ENCODE measurements at regions not wholly inside any gene's neighbourhood (a gene's known extent, or its start where the extent isn't known, plus 50 kb on each side); places are given as distances from the start of the nearest gene placed in this dataset.

DNA sequence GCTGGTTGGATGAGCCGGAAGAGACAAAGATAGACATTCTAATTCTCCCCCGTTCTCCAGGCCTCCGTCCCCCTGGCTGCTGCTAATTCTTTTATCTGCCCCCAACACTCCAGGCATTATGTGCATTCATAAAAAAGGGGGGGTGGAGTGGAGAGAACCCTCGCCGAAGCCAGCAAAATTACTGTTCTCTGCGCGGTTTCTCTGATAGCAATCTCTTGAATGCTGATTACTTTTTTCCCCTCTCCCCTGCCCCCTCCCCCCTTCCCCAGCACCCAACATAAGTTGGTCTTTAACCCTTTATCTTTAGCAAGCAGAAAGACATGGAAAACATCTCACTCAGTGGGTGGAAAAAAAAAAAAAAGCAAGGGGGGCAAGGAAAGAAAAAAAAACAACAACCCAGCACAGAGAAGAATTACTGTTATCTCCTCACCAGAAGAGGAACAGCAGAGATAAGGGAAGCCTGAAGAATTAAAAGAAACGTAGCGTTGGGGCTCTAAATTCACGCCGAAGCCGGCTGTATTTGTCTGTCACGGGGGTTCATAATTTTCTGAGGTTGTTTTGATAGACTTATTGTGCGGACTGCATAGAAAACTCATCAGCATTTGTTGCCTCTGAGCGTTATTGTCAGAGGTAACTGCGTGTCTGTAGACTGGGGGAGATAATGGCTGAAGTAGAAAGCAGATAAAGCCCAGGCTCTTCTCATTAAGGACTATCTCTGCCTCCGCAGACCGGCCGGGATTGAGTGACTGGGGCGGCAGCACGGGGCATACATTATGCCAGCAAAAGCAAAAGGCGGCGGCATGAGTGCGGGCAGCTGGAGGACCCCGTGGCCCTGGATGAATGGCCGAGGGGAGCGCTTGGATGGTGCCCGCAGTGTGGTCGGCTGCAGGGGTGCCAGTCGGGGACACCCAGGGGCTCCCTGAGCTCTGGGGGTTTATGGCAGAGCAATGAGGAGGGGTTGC is 126.9 kb downstream of the MRM1 start:
- DNase-seq (ENCODE audit: low spot score) = no peak

DNA sequence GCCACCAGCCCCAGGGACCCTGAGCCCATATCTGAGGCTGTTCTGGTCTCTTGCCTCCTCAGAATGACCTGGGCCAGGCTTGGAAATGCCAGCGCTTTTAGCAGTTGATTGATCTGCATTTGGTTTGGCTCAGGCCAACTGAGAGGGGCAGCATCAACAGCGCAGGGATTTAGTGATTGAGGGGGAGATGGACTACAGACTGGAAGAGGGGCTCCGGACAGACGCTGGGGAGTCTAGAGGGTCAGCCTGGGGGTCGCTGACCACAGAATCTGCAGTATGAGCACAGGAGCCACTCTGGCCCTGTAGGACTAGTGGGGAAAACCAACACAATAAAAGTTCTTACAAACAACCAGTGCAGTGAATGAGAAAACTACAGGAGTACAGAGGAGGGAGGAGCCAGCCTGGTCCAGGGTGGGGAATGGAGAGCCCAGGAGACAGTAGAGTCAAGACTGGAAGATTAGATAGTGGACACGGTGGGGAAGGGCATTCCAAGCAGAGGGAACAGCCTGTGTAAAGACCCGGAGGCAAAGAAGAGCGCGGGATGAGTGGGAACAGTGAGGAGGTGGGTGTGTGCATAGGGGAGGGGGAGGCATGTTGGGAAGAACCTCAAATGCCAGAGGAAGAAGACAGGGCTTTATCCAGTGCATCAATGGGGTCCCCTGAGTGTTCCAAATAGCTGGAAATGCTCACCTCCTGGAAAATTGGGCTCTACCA is 128.9 kb downstream of the MRM1 start:
- DNase-seq (ENCODE audit: low spot score) = no peak

DNA sequence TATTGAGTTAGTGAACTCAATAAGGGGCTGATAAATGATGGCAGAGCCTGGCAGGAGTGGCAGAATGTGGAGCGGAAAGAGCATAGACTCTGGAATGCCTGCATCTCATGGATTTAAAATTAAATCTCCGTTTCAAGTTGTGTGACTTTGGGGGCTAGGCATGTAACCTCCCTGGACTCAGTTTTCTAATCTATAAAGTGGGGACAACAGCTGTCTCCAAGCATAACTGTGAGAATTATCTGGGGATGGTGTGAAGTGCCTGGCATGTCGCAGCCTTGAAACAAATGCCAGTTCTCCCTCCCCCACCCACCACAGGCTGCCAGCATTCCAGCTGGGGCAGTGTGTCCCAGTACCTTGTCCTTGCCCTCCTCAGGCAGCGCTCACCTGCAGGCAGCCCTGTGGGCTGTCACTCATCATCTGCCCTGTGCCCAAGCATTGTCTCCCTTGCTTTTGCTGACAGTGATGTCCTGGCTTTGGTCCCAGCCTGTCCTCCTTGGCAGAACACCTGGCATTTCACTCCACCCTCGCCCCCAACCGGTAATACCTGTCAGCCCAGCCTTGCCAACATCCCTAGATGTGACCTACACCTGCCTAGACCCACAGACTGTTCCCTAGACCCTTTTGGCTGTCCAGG is 129.6 kb downstream of the MRM1 start:
- no peak for DNase-seq (ENCODE audit: low spot score)

DNA sequence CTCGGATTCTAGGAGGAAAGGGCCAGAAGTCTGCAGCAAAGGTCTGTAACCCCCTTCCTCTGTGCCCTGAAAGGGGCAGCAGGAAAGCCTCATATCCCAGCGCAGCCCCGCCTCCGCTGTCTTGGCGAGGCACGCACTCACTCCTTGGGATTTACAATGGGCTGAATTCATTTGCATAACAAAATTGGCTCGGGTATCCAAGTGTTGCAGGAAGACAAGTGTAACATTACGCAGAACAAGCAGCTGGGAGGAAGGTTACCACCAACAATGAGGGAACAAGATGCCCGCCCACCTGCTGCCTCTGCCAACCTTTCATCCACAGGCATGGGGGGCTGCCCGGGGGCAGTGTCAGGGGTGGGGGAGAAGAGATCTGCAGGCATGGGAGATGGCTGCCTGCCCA is 130.4 kb downstream of the MRM1 start:
- peak; percentile 77 for DNase-seq (ENCODE audit: low spot score)

DNA sequence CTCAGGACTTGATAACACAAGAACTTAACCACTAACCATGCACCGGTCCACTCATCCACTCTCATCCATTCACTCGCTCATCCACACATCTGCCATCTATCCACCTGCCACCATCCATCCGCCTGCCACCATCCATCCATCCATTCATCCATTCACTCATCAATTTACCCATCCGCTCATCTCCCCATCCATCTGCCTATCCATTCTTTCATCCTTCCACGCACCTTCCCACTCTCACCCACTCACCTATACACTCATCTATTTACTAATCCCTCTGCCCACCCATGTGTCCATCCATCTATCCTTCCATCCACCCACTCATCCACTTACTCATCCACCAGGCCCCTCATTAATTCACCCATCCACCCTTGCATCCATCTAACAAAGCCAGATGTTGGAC is 131.0 kb downstream of the MRM1 start:
- no peak for DNase-seq (ENCODE audit: low spot score)

DNA sequence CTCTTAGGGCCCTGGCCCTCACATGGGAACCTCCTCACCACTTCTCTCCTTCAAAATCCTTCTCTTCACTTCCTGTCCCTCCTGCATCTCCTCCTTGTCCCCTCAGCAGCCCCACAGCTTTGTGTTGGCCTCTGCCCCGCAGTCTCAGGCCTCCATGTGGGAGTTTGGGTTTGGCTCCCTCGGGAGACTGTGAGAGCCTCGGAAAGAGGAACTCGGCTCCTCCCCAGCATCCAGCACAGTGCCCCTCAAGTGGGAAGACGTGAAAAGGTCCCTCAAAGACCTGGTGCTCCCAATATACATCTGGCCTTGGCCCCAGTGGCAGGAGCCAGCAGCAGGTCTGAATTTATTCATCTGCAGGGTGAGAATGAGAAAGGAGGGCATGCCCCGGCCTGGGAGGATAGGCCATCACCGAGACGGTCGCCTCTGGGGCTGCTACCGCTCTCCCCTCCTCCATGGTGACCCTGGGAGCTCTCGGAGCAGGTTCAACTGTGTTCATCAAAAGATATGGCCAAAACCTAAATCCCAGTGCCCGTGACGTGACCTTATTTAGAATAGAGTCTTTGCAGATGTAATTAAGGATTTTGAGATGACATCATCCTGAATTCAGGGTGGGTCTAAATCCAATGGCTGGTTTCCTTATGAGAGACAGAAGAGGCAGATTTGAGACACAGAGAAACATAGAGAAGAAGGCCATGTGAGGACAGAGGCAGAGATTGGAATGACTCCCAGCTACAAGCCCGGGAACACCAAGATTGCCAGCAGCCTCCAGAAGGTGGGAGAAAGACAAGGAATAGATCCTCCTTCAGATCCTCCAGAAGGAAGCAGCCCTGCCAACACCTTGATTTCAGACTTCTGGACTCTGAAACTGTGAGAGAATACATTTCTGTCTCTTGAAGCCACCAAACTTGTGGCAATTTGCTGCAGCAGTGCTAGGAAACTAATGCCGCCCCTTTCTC is 135.1 kb downstream of the MRM1 start:
- DNase-seq (ENCODE audit: low spot score) = no peak

DNA sequence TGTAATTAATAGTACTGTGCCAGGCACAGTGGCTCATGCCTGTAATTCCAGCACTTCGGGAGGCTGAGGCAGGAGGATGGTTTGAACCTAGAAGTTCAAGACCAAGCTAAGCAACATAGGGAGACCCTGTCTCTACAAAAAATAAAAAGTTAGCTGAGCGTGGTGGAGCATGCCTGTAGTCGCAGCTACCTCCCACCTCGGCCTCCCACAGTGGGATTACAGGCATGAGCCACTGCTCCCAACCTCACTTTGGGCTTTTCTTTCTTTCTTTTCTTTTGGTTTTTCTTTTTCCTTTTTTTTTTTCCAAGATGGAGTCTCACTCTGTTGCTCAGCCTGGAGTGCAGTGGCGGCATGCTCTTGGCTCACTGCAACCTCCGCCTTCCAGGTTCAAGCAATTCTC is 137.8 kb downstream of the MRM1 start:
- no peak for DNase-seq (ENCODE audit: low spot score)

DNA sequence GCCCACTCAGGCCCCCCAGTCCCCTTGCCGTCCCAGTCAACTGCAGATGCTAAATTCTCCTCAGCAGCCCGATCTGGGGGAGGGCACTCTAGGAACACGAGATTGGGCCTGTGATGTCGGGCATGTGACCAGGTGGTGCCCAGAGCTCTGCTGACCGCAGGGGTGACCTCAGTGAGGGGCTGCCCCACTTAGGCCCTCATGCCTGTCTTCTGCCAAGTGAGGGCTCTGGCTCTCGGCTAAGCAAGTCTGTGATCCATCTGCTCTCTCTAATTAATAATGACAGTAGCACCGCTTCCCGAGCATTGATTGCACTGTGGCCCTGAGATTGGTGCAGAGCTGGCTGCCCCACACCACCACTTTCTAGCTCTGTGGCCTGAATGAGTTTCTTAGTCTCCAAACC is 138.8 kb downstream of the MRM1 start:
- DNase-seq (ENCODE audit: low spot score) = no peak

DNA sequence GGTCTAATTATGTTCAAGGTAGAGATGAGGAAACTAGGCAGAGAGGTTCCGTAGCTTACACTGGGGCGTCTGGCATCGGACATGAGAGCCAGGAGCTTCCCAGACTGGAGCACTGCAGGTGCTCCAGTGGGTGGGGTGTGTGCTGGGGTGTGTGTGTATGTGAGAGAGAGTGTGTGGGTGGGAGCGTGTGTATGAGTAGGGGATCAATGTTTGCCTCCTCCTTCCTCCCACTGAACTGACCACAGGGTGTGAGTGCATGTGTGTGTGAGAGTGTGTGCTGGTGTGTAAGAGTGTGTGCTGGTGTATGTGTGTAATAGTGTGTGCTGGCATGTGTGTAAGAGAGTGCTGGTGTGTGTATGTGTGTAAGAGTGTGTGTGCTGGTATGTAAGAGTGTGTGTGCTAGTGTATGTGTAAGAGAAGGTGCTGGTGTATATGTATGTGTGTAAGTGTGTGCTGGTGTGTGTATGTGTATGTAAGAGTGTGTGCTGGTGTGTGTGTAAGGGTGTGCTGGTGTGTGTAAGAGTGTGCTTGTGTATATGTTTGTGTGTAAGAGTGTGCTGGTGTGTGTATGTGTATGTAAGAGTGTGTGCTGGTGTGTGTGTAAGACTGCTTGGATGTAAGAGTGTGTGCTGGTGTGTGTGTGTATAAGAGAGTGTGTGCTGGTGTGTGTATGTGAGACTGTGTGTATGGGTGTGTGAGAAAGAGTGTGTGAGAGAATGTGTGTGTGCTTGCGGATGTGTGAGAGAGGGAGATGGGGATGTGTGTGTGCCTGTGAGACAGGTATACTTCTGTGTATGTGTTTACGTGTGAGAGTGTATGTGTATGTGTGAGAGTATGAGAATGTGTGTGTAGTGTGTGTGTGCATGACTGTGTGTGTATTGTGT is 139.9 kb downstream of the MRM1 start:
- no peak for DNase-seq (ENCODE audit: low spot score)

DNA sequence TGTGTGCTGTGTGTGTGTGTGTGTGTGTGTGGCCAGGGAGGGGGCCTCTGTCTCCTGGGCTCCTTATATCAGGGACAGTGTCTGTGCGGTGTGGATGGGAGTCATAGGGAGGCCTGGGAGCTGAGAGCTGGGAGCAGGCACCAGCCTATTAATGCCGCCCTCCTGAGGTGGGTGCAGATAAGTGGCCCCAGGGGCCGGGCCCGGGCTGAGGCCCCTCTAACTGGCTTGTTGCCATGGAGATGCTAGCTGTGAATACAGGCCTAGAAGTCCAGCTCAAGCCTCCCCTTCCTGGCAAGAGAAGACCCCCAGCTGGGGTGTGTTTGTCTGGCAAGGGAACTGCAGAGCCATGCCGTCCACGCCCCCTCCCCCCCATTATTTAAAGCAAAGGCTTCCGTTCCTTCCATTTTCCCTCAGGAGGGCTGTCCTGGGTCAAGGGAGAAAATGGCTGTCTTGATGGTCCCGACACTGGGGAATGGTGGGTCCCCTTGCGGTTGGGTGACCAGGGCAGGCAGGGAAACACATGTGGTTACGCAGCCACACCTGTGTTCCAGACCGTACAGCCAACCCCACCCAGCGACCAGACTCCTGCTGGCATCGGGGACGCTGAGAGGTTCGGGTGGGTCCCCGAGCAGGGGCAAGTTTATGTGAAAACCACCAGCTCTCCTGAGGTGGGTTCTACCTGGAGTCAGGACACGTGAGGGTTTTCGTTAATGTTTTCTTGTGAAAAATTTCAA is 141.1 kb downstream of the MRM1 start:
- DNase-seq (ENCODE audit: low spot score) = peak; percentile 54

DNA sequence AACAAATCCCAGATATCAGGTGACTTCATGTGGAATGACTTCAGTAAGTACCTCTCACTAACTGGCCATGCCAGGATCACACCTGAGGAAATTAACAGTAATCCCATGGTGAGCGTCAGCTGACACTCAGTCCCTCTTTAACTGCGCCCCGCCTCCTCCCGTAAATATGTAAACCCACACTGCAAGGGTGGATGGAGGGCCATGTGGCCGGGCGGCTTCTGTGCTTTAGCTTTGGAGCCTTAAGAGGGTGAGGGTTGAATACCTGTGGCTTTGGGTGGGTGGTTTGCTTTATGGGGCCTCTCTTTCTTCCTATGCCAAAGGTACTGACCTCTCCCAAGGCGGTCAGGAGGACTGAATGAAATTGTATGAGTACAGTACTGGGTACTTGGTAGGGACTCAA is 141.7 kb downstream of the MRM1 start:
- DNase-seq (ENCODE audit: low spot score) = no peak

DNA sequence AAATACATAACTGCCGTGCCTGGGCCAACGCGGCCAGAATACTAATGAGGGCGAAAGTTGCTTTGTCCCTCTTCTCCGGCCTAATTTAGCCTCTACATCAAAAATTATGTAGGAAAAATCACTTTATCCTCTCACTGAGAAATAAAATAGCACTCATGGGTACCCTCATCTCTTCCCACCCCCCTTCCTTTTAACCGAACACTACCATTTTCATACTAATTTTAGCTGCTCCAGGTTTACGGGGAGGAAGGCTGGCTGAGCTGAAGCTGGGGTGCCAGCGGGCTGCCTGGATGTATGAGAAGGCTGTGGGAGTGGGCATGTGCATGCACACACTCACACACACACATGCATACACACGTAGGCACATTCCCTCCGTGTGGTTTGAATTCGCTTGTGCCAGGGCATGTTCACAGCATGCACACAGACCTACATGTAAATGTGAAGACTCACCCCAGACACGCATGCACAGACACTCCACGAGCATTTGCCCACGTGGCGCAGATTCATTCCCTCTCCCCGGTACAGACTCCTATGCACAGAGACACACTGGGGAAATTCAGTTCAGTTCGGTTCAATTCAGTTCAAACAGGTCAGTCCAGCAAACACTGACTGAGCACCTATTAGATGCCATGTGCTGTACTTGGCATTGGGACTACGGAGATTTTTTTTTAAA is 145.1 kb downstream of the MRM1 start:
- DNase-seq (ENCODE audit: low spot score) = no peak

DNA sequence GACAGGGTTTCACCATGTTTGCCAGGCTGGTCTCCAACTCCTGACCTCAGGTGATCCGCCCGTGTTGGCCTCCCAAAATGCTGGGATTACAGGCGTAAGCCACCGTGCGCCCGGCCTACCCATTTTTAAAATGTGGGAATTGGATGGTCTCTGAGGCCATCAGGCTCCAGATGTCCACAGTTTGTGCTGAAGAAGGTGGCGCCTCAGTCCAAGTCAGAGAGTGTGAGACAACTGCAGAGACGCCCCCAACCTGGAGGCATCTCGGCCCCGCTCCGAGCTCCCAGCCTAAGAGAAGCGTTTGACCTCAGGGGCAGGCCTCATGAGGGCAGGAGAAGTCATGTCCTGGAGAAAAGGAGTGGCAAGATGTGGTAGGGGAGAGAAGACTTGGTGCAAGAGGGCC is 146.5 kb downstream of the MRM1 start:
- DNase-seq (ENCODE audit: low spot score) = no peak

DNA sequence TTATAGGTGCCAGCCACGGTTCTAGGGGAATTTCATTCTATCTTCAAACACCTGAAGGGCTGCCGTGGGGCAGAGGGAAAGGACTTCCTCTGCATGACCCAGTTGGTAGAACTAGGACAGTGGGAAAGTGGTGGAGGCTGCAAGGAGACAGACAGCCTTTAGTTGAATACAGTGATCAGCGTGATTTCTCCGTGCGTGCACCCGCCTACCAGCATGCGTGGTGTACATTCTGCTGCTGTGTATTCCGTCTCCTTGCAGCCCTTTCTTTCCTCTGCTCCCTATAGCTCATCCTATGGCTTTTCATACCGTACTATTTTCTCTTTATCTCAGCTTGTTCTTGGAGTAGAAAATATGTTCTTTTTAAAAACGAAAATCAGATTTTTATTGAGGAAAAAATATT is 146.9 kb downstream of the MRM1 start:
- DNase-seq (ENCODE audit: low spot score) = no peak

DNA sequence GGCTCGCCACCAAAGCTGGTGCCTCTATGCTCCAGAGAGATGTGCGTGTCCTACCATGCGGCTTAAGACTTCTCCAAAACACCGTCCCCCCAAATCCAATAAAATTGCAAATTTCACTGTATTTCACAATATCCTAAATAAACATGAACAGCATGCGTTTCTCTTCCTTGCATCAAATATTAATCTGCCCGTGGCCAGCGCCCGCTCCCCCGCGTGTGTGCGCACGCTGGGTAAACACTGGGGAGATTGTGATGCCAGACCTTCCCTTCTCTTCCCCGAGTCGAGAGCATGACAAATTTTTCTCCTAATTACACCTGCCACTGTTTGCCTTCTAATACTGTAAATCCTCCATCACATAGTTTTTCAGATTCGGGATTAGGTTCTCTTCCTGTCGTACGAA is 148.1 kb downstream of the MRM1 start:
- no peak for DNase-seq (ENCODE audit: low spot score)

DNA sequence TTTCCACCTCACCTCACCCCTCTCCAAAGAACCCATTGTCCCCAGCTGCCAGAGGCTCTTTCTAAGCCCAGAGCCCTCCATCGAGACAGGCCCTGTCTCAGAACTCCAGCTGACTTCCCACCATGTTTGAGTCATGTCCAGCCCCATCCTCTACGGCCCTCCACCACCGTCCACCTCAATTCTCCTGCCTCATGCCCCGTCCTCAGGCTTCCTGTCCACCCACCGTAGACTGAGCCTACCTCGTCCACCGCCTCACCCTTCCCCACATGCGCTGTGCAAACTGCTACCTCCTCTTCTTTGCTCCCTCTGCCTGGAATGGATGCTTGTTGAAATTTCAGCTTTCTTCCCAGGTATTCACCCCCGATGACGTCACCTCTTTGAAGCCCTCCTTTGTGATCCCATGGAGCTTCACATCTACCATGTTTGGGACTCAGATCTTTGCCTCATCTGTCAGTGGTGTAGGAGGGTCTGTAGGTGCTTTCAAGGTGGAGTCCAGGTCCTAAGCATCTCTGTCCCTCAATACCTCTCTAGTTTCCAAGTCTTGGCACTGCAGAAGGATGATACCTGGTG is 149.0 kb downstream of the MRM1 start:
- no peak for DNase-seq (ENCODE audit: low spot score)

DNA sequence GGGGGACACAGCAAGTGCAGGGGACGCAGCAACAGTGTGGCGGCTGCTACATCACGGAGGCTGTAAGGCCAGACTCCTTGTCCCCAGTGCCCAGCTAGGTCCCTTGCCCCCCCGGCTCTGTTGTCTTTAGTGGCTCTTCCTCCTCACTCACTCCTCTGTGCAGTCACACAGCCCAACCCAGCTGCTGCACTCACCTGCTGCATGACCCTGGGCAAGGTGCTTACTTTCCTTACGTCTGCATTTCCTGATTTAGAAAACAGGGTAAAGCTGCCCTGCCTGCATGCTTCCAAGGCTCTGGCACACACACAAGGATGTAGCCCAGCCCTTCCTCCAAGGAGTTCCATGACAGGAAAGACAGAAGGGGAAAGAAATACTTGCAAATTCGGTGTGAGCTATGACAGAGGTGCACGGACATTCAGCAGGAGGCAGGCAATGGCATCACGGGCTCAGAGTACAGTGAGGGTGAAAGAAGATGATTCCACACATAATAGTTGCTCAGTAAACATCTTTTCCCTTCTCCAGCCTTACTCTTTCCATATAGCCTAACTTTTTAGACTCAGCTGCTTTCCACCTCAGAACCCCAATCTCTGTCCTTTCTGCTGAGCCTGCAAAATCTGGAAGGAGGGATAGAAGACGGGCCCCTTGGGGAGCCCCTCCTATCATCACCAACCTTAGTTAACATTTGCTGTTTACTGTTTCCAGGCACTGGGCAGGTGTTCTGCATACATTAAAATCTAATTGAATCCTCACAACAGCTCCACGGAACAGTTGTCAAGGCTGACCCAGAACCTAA is 150.9 kb downstream of the MRM1 start:
- no peak for DNase-seq (ENCODE audit: low spot score)

DNA sequence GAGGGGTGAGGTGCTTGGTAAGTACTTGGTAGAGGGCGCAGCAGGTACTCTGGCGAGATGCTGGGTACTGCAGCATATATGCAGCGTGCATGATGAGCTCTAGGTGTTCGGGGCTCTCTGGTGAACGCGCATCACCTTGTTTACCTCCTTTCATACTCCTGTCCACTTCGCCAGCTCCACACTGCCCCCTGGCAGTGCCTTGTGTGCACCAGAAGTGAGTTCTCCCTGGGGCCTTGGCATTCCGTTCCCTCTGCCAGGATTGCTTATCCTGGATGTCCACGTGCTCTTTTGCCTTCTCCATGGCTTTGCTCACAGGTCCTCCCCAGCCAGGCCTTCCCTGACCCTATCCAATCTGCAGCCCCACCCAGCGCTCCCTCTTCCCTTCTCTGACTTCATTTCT is 154.2 kb downstream of the MRM1 start:
- peak; percentile 75 for DNase-seq (ENCODE audit: low spot score)

Measured in iPS-NIHi11 (cell line).